ENCODE measurements at regions not wholly inside any gene's neighbourhood (a gene's known extent, or its start where the extent isn't known, plus 50 kb on each side); places are given as distances from the start of the nearest gene placed in this dataset.

GRCh38 chr12:125434131-125434530 lies 368.9 kb downstream of the AACS start:
- DNase-seq (ENCODE audit: low spot score): no peak

DNA sequence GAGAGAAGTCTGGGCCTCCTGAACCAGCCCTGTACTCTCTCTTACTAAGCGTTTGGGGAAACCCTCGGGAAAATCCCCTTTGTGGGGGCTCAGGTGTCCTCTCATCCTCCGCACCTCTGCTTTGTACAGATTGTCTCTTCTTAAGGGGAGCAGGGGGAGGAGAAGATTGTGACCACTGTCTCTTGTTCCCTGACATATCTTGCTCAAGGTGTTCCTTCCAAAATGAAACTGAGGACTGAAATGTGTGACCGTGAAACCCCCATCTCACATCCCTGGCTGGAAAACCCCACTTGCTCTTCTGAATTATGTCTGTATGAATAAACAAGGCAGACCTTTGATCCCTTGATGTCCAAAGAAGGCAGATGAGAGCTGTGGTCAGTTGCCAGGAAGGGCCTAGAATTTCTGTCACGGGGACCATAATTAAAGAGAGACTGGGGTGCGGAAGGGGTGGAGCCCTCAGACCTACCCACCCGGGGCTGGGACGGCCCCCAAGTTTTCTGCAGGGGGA lies 369.8 kb downstream of the AACS start:
- no peak for DNase-seq (ENCODE audit: low spot score)

DNA sequence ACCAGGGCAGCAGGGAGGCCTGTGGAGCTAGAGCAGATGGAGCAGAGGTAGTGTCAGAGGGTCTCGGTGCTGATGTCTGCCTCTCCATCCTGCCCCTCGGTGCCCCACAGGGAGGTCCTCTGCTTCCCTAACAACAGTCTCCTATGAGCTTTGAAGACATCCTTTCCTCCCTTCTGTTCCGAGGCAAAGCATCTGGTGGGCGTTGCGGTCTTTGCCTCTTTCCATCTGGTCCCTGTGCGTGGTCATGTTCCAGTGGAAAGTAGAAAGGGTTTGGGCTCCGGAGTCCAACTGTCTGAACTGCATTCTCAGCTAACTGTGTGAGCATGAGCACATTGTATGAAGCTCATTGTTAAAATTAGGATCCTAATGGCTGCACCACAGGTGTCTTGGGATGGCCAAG lies 370.6 kb downstream of the AACS start:
- no peak for DNase-seq (ENCODE audit: low spot score)

- no peak for DNase-seq (ENCODE audit: low spot score)
Measured at GRCh38 chr12:125436686-125437085, 371.5 kb downstream of the AACS start.

- no peak for DNase-seq (ENCODE audit: low spot score)
Measured at GRCh38 chr12:125440399-125440798, 375.2 kb downstream of the AACS start.

DNA sequence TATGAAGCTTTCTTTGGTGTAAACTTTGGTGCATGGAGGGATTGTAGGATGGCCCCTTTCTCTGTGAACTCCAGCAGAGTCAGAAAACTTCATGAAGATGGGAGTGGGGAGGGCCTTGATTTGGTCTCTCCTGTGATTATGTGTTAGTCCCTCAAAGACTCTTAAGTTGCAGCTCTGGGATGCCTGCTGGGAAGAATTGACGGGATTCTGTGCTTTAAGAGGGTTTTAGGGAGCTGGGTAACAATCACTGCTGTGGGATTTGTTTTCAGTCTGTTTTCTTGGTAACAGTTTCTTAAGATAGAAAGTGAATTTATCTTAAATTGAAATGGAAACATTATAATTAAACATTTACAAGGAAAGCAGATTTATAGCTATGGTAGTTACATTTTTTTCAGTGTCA lies 378.1 kb downstream of the AACS start:
- no peak for DNase-seq (ENCODE audit: low spot score)

DNA sequence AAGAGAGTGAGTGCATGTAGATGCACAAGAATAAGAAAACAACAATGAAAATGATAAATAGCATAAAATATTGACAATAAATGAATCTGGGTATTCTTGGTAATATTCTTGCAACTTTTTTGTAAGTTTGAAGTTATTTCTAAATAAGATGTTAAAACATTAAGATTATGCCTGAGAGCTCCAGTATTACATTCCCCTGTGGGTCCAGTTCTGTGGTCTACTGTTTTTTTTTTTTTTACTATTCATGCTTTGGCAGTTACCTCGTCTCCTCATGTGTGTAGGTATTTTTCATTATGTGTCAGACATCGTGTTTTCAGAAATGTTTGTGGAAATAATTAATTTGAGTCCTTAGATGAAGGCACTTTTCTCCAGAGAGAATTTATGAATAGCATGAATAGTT lies 386.2 kb downstream of the AACS start:
- DNase-seq (ENCODE audit: low spot score): no peak

- no peak for DNase-seq (ENCODE audit: low spot score)
Measured at GRCh38 chr12:125453751-125454150, 388.5 kb downstream of the AACS start.

DNA sequence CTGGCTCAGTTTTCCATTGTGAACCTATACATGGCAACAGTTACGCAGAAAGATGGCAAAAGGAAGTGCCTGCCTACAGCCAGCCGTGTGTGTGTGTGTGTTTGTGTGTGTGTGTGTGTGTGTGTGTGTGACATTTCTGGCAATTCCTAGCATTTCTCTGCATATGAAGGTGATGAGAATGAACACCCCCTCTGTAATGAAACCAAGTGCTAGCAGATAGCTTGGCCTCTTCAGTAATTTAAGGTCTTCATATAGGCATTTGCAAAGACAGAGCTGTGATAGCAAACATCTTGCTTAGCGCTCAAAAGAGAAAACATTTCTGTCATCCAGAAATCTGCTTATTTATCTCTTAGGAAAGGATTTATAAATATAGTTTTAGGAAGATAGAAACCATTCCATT lies 389.1 kb downstream of the AACS start:
- DNase-seq (ENCODE audit: low spot score): no peak

DNA sequence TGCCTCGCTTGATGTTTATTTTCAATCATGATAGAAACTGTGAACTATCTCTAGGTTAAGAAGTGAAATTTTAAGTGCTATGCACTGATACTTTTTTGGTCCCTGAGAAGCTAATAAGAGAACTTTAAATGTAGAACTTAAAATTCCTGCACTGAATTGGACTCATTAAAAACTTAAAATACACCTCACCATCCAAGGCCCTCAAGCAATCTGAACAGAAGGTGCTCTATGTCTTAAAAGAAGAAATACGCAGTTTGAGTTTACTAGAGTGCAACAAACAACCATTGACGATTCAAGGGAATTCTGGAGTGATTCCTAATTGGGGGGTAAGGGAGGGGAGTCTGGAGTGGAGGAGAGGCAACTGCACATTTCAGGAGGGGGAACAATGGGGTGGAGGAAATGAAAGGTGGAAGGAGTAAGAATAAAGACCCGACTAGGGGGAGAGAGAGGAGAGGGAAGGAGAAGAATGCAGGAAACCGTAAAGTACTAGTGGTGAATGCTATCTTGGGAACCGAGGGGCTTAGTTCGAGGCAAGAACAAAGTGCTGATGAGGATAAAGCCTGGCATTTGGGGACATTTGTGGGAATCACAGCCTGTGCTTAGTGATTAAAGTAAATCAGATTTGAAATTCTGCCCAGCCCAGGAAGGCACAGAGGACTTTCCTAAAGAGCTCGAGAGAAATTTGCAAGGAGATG lies 389.7 kb downstream of the AACS start:
- DNase-seq (ENCODE audit: low spot score): no peak

- no peak for DNase-seq (ENCODE audit: low spot score)
Measured at GRCh38 chr12:125455556-125455955, 390.3 kb downstream of the AACS start.

DNA sequence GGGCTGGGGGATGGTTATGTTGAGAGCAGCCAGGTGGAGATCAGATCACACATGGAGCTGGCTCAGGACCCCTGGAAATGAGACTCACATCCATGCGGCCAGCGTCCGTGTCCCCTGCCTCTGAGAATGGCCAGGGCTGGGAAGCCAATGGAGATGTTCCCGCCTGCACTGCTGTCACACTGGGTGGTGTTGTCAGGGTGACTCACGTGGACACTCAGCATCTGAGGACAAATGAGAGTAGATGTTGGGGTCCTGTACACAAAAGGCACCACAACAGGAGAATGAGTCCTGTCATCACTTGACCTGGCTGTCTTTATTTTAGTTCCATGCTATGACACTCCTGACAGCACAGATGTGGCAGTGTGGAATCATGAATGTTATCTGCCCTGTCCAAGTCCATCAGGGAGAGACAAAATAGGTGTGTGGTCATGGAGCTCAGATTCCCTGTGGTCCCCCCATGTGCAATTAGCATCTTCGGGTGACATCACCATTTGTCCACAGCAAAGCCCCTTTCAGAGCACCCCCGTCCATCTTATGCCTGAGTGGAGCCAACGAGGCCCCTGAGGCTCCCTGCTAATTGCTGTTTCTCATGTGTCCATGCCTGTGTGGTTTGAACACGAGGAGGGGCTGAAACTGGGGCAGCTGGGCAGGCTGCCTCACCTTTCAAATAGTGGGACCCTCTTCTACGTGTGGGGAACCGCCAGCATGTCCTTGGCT lies 393.5 kb downstream of the AACS start:
- no peak for DNase-seq (ENCODE audit: low spot score)

DNA sequence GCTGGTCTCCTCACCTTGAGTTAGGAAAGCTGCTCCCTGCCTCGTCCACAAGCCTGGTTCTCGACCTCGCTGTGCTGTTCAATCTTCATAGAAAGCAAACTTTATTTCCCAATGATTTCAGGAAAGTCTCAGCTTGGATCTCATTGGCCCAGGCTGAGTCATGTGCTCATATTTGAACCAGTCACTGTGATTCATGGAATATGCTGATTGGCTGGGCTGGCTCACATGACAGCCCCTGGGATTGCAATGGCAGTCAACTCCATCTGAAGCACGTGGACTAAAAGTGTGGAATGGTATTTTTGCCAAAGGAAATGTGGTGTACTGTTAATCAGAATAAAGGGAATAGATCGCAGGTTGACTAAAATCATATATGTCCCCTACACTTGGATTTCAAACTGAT lies 396.6 kb downstream of the AACS start:
- DNase-seq (ENCODE audit: low spot score): no peak

DNA sequence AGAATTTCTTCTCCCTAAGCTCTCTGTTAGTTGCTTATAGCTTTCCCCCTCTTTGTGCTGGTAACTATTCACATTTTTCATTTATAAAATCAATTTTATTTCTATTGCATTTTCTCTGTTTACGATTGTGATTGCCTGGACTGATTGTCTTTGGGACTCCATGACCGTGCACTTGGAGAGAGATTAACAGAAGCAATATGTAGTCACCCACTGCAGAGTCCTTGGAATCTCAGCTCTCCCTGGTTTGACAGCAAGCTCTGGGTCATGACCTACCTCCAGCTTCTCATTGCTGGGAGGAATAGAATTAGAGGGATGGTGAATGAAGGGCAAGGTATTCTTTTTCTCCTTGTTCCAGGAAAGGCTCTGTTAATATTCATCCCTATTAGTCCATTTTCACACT lies 398.2 kb downstream of the AACS start:
- no peak for DNase-seq (ENCODE audit: low spot score)

GRCh38 chr12:125467363-125467762 lies 402.1 kb downstream of the AACS start:
- DNase-seq (ENCODE audit: low spot score): no peak

DNA sequence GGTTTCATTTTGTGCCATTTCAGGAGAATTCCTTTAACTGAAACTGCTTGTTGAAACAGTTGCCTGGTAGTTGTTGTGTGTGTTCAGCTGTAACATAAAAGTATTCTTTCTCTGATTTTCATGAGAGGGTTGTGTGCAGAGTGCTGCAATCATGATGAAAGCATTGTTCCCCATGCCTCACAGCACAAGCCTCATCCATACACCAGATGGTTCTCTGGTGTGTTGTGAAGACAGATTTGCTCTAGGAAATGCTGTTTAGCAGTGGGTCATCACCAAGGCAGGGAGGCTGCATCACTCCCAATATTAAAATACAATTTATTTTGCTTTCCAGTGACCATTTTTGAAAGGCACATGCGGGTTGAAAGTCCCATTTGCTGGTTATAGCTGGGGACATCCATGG lies 404.4 kb downstream of the AACS start:
- DNase-seq (ENCODE audit: low spot score): no peak

DNA sequence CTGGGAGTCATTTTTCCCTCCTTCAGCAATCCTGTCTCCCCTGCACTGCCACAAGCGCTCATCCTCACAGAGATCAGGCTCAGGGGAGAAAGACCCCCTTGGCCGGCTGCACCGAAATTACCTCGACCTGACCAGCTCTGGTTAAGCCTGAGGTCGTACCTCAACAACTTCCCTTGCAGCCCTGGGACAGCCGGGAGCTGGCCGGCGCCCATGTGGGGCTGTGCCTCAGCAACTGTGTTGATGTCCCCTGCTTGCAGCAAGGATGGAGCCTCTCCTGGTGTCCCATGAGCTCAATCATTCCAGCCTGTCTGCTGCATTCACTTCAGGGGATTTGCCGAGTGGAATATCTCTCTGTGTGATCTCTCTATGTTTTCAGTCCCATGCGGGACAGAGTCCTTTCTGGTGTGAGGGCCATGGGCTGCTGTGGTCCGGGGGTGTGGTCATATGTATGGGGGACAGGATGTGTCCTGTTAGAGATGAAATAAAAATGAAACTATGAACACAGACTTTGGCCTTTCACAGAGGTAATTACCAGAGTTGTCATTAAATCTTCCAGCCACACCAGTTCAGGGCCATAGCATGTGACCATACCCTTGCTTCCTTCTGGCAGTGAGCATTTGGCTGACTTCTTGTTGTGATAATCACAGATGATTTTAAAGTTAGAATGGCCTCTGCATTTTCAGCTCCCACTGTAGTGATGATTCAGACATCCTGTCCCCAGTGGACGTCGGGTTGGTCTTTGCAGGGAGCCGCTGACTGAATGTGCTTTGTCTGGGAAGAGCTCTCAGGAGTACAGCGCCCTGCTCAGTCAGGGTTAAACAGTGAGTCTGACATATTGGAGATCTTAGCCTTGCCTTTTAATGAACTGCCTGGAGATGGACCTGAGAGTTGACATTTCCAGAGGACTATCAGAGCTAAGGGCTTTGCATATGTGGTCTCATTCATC lies 405.9 kb downstream of the AACS start:
- DNase-seq (ENCODE audit: low spot score): no peak

DNA sequence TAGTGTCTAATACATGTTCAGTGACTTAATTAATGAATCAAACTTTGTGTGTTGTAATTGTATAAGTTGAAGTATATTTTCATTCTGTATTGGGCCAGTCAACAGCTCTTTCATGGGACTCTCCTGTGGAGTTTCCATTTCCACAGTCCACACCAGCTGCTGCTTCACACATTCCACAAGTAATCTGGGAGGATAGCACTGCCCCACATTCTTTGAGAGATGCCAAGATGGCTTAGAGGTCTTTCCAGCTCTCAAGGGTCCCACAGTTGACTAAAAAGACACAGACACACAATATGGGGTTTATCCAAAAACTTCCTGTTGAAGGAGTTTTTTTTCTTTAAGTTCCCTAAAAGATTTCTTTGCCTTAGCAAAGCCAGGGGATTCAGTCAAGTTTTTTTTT lies 408.3 kb downstream of the AACS start:
- DNase-seq (ENCODE audit: low spot score): no peak

- no peak for DNase-seq (ENCODE audit: low spot score)
Measured at GRCh38 chr12:125487336-125487735, 422.1 kb downstream of the AACS start.

DNA sequence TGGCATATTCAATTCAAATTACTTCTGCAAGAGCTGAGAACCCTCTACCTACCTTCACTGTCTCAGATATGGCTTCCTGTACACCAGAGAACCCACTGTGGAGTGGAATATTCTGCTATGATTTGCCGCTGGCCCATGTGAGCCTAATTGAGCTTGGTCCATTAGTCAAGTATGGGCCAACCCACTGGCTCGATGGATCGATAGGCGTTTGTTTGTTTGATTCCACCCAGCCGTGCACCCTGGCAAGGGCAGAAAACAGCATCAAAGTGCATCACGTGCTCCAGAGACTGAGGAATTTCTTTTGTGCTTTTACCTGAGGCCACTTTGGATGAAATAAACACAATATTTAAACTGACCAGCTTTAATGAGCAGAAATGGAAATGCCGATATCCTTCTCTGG lies 426.3 kb downstream of the AACS start:
- no peak for DNase-seq (ENCODE audit: low spot score)

GRCh38 chr12:125492354-125493270 lies 427.4 kb downstream of the AACS start:
- DNase-seq (ENCODE audit: low spot score): no peak
